ENCODE measurements at regions not wholly inside any gene's neighbourhood (a gene's known extent, or its start where the extent isn't known, plus 50 kb on each side); places are given as distances from the start of the nearest gene placed in this dataset.

DNA sequence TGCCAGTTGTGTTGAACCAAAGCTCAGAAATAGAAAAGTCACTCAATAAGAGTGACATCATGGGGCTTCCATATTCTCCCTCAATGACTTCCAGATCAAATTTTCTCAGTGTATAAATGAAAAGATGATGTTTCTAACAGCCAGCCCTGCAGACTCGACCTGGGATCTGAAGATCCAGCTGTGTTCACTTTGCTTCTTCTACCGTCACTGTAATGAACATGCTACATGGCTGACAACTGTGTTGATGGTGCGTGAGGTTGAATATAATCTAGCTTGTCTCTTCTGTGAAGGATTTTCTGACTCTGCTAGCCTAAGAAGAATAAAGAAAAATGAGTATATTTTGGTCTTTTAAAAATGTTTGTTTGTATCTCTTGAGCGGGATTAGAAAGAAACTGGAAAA lies 577.8 kb downstream of the ETNK1 start:
- Mint-ChIP-seq H3K36me3 (ENCODE audit: insufficient read depth, unreplicated experiment) (no peaks in the 10 kb centered on the region), H3K27ac (ENCODE audit: unreplicated experiment) (no peak overlapping the region), H3K4me1 (ENCODE audit: low read depth, unreplicated experiment) (no peaks in the 10 kb centered on the region), H3K27me3 (ENCODE audit: unreplicated experiment) (peaks cover 27% of the 10 kb centered on the region), H3K4me3 (ENCODE audit: low read depth, unreplicated experiment) (no peak overlapping the region), H3K9me3 (ENCODE audit: low read depth, unreplicated experiment) (peaks cover 3% of the 10 kb centered on the region)
- intact Hi-C loops (cut with micrococcal nuclease; ENCODE audit: unreplicated experiment) = no loop called here
- TF ChIP-seq, protein P1, sequence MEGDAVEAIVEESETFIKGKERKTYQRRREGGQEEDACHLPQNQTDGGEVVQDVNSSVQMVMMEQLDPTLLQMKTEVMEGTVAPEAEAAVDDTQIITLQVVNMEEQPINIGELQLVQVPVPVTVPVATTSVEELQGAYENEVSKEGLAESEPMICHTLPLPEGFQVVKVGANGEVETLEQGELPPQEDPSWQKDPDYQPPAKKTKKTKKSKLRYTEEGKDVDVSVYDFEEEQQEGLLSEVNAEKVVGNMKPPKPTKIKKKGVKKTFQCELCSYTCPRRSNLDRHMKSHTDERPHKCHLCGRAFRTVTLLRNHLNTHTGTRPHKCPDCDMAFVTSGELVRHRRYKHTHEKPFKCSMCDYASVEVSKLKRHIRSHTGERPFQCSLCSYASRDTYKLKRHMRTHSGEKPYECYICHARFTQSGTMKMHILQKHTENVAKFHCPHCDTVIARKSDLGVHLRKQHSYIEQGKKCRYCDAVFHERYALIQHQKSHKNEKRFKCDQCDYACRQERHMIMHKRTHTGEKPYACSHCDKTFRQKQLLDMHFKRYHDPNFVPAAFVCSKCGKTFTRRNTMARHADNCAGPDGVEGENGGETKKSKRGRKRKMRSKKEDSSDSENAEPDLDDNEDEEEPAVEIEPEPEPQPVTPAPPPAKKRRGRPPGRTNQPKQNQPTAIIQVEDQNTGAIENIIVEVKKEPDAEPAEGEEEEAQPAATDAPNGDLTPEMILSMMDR (IDR thresholded peaks at IDR 0.05; ENCODE audit: unreplicated experiment) = no peak
- CTCF ChIA-PET = interaction anchor here (1.2 kb wide), 1 partner anchor 13 kb away, joined by 4 read pairs; no protein-coding TSS in a partner anchor
- no TSS peak for BruUV-seq (replicated peaks)
- no peak for DNase-seq

DNA sequence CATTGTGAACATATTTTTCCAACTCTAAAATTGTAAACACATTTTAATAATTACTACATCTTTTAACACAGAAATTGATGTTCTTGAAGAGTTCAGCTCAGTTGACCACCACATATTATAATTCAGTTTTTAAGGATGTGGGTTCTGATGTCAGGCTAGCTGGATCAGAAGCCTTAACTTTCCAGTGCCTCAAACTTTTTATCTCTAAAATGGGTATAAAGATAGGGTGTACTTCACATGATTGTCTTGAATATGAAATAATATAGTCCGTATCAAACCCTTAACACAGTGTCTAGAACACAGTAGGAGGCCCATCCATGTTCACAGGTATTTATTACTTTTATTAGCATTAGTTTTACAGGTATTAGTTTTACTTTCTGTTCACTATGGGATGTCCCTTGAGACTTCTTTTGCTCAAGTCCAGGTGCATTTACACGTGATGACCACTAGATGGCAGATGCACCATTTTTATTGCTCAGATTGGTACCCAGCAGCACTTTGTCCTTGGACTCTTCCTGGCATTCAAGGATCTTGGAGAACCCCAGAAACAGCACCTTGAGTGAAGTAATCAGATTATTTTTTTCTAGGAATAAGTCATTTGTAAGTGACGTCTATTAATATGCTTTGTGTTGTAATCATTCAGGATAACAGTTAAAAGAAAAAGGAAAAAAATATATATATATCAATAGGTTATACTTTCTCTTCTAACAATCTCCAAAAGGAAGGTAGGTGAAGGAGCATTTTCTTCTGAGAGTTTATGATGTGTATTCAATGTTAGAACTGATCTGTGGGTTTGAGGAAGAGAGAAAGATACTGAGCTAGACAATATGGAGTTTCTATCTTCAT lies 580.2 kb downstream of the ETNK1 start:
- DNase-seq = peak; percentile 14
- intact Hi-C loops (cut with micrococcal nuclease; ENCODE audit: unreplicated experiment) = loop anchor here (5.0 kb wide), 3 partner anchors 1392 to 1632 kb away; no protein-coding TSS in a partner anchor
- CTCF ChIA-PET = no interaction called here
- H3K36me3 Mint-ChIP-seq (ENCODE audit: insufficient read depth, unreplicated experiment) = no peaks in the 10 kb centered on the region
- H3K4me1 Mint-ChIP-seq (ENCODE audit: low read depth, unreplicated experiment) = no peaks in the 10 kb centered on the region
- peaks cover 27% of the 10 kb centered on the region for H3K27me3 Mint-ChIP-seq (ENCODE audit: unreplicated experiment)
- no peak overlapping the region for H3K27ac Mint-ChIP-seq (ENCODE audit: unreplicated experiment)
- TF ChIP-seq, protein P1 (IDR thresholded peaks at IDR 0.05; ENCODE audit: unreplicated experiment) = peak; percentile 81
- H3K4me3 Mint-ChIP-seq (ENCODE audit: low read depth, unreplicated experiment) = no peak overlapping the region
- no TSS peak for BruUV-seq (replicated peaks)
- H3K9me3 Mint-ChIP-seq (ENCODE audit: low read depth, unreplicated experiment) = no peaks in the 10 kb centered on the region

- Mint-ChIP-seq H3K4me3 (ENCODE audit: low read depth, unreplicated experiment) (no peak overlapping the region), H3K27me3 (ENCODE audit: unreplicated experiment) (no peaks in the 10 kb centered on the region)
- BruUV-seq (replicated peaks) = no TSS peak
Observed at GRCh38 chr12:23209793-23210192, 584.8 kb downstream of the ETNK1 start.

GRCh38 chr12:23210573-23210972 lies 585.6 kb downstream of the ETNK1 start:
- Mint-ChIP-seq H3K4me3 (ENCODE audit: low read depth, unreplicated experiment) (no peak overlapping the region), H3K27me3 (ENCODE audit: unreplicated experiment) (no peaks in the 10 kb centered on the region), H3K27ac (ENCODE audit: unreplicated experiment) (no peak overlapping the region), H3K4me1 (ENCODE audit: low read depth, unreplicated experiment) (no peaks in the 10 kb centered on the region), H3K36me3 (ENCODE audit: insufficient read depth, unreplicated experiment) (no peaks in the 10 kb centered on the region), H3K9me3 (ENCODE audit: low read depth, unreplicated experiment) (peaks cover 7% of the 10 kb centered on the region)
- intact Hi-C loops (cut with micrococcal nuclease; ENCODE audit: unreplicated experiment) = no loop called here
- DNase-seq = no peak
- TF ChIP-seq, protein P1 (IDR thresholded peaks at IDR 0.05; ENCODE audit: unreplicated experiment) = no peak
- BruUV-seq (replicated peaks) = no TSS peak
- CTCF ChIA-PET = no interaction called here

More at GRCh38 chr12:23209793-23210192, 584.8 kb downstream of the ETNK1 start:
- H3K4me1 Mint-ChIP-seq (ENCODE audit: low read depth, unreplicated experiment) = no peaks in the 10 kb centered on the region
- H3K27ac Mint-ChIP-seq (ENCODE audit: unreplicated experiment) = no peak overlapping the region
- H3K9me3 Mint-ChIP-seq (ENCODE audit: low read depth, unreplicated experiment) = peaks cover under 1% of the 10 kb centered on the region
- intact Hi-C loops (cut with micrococcal nuclease; ENCODE audit: unreplicated experiment) = loop anchor here (5.0 kb wide), 3 partner anchors 1388 to 1628 kb away; no protein-coding TSS in a partner anchor
- H3K36me3 Mint-ChIP-seq (ENCODE audit: insufficient read depth, unreplicated experiment) = no peaks in the 10 kb centered on the region
- TF ChIP-seq, protein P1 (IDR thresholded peaks at IDR 0.05; ENCODE audit: unreplicated experiment) = no peak
- no peak for DNase-seq
- CTCF ChIA-PET = no interaction called here

Measured in Calu3 (cell line).